Right lobe of liver (tissue), 4 donors: ENCODE measurements at regions not wholly inside any gene's neighbourhood (a gene's known extent, or its start where the extent isn't known, plus 50 kb on each side); places are given as distances from the start of the nearest gene placed in this dataset.
A peak's percentile ranks its signal among the peaks of the same experiment; 100 is the strongest.

Experiments
- POLR2A ChIP-seq: fragments of 450-650 bp; IDR thresholded peaks from one replicate; pipeline ENCODE4 v1.6.1; 2017; ENCODE audit warnings: antibody characterized with exemption, mild to moderate bottlenecking
- TF ChIP-seq, protein P1 (sequence below), 4 donors: fragments of 200-600 bp in 3 of 4; fragments of 450-650 bp in 1 of 4; IDR thresholded peaks; one replicate each; pipeline versions ENCODE4 v1.5.1 to v1.8.0; 2016 to 2022; ENCODE audit warnings: antibody characterized with exemption in 4 of 4, mild to moderate bottlenecking in 2 of 4
- donor health status: DM: no; HTN: no; CAD: no.
- donor health status: DM: no; HTN: no; CAD: no.
- donor health status: DM: no; HTN: yes; CAD: no.

DNA sequence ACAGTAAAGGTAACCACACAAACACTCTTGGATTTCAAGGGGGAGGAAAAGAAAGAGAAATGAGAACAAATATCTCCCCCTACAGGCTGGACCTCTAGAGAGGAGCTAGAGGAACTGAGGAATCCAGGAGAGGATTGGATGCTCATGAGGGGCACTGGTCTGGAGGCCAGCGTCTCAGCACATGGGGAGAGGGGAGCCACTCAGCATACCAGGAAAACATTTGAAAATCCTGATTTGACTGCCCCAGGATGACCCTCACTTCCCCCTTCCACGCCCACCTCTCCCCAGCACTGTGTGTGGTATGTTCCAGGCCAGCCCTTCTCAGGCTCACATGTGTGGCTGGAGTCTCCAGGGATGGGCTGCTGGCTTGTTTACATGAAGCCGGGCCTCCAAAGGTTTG, 396.8 kb upstream of the ID2 start:
- TF ChIP-seq, protein P1, sequence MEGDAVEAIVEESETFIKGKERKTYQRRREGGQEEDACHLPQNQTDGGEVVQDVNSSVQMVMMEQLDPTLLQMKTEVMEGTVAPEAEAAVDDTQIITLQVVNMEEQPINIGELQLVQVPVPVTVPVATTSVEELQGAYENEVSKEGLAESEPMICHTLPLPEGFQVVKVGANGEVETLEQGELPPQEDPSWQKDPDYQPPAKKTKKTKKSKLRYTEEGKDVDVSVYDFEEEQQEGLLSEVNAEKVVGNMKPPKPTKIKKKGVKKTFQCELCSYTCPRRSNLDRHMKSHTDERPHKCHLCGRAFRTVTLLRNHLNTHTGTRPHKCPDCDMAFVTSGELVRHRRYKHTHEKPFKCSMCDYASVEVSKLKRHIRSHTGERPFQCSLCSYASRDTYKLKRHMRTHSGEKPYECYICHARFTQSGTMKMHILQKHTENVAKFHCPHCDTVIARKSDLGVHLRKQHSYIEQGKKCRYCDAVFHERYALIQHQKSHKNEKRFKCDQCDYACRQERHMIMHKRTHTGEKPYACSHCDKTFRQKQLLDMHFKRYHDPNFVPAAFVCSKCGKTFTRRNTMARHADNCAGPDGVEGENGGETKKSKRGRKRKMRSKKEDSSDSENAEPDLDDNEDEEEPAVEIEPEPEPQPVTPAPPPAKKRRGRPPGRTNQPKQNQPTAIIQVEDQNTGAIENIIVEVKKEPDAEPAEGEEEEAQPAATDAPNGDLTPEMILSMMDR (IDR thresholded peaks at IDR 0.05) = peak; percentile 17 to 38 (median 24)
- no peak for TF ChIP-seq POLR2A
